Adipocyte (in vitro differentiated cells): ENCODE measurements at regions not wholly inside any gene's neighbourhood (a gene's known extent, or its start where the extent isn't known, plus 50 kb on each side); places are given as distances from the start of the nearest gene placed in this dataset.

Experiments used
- DNase-seq: peaks from one replicate; pipeline ENCODE4 v3.0.0-alpha.2; 2015; ENCODE audit warnings: low read depth
- H3K27me3 ChIP-seq: replicated peaks from 2 replicates; pipeline ENCODE4 v1.7.0; 2013; ENCODE audit warnings: mild to moderate bottlenecking, low read length, moderate library complexity; ENCODE audit not compliant: control insufficient read depth, insufficient read depth
- H3K36me3 ChIP-seq: 2 replicates; pipeline ENCODE4 v1.7.0; 2013; ENCODE audit warnings: low read length, mild to moderate bottlenecking, moderate library complexity; ENCODE audit not compliant: control insufficient read depth, insufficient read depth, severe bottlenecking
- H3K4me1 ChIP-seq: 2 replicates; pipeline ENCODE4 v1.7.0; 2013; ENCODE audit warnings: mild to moderate bottlenecking, low read length, moderate library complexity; ENCODE audit not compliant: control insufficient read depth, insufficient read depth
- H3K4me3 ChIP-seq: 2 replicates; pipeline ENCODE4 v1.7.0; 2013; ENCODE audit warnings: mild to moderate bottlenecking, low read length, moderate library complexity
- H3K9ac ChIP-seq: 2 replicates; pipeline ENCODE4 v1.7.0; 2013; ENCODE audit warnings: mild to moderate bottlenecking, low read length, moderate library complexity
- H3K9me3 ChIP-seq: 2 replicates; pipeline ENCODE4 v1.7.0; 2013; ENCODE audit warnings: mild to moderate bottlenecking, low read length, moderate library complexity; ENCODE audit not compliant: control insufficient read depth

DNA sequence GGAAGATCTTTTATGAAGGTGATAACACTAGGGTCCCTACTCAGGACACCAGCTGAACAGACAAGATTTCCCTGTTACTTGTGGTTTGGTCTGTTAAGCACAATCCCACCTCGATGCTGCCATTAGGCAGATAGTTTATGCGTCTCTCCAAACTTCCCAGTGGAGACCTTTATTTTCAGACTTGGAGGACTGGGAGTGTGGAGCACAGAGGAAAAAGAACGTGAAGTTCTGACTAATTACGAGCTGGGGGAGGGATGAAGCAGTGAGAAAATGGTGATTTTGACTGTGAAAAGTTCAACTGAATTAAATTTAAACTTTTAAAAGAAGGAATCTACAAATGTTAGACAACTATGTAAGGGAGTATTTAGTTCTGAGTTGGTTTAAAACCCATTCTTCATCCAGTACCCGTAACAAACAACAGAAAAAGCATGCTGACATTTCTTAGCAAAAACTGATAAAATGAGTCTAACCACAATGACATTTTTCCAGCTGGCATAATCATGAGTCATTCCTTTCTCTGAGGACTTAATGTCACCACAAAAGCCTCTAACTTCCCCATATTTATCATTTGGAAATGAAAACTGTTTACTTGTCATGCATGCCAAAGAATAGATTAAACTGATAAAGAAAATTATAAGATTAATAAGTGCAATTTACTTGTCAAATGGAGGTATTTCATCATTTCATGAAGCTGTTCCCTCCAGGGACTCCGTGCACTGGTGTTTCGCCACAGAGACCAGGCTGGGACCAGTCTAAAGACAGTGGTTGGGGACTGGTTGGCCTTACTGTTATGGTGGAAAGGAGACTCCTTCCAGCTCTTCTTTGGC is 113.3 kb upstream of the SSTR4 start:
- peak; percentile 79 for DNase-seq
- H3K9ac ChIP-seq: no peak overlapping the region
- H3K9me3 ChIP-seq: no peaks in the 10 kb centered on the region
- H3K4me3 ChIP-seq: peak overlapping the region; percentile 20
- no peaks in the 10 kb centered on the region for H3K36me3 ChIP-seq
- H3K4me1 ChIP-seq: peaks cover 15% of the 10 kb centered on the region
- peaks cover 14% of the 10 kb centered on the region for H3K27me3 ChIP-seq

DNA sequence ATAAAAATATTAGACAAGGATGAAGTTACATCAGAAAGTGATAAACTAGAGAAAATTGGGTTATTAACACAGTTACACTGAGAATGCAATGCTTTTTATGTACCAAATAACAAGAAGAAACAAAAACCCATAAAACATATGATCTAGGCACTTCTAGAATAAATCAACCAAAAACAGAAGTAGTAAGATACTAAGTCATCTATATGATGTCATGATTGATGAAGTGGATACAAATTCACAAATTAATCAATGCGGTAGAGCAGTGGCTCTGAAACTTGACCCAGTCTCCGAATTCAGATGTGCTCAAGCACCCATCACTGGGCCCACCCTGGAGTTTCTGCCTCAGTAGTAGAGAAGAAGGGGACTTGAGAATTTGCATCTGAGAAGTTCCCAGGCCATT is 112.1 kb upstream of the SSTR4 start:
- Histone ChIP-seq H3K36me3 (no peaks in the 10 kb centered on the region), H3K4me1 (peaks cover 15% of the 10 kb centered on the region), H3K27me3 (peaks cover 14% of the 10 kb centered on the region), H3K9me3 (no peaks in the 10 kb centered on the region), H3K4me3 (no peak overlapping the region), H3K9ac (no peak overlapping the region)
- no peak for DNase-seq

DNA sequence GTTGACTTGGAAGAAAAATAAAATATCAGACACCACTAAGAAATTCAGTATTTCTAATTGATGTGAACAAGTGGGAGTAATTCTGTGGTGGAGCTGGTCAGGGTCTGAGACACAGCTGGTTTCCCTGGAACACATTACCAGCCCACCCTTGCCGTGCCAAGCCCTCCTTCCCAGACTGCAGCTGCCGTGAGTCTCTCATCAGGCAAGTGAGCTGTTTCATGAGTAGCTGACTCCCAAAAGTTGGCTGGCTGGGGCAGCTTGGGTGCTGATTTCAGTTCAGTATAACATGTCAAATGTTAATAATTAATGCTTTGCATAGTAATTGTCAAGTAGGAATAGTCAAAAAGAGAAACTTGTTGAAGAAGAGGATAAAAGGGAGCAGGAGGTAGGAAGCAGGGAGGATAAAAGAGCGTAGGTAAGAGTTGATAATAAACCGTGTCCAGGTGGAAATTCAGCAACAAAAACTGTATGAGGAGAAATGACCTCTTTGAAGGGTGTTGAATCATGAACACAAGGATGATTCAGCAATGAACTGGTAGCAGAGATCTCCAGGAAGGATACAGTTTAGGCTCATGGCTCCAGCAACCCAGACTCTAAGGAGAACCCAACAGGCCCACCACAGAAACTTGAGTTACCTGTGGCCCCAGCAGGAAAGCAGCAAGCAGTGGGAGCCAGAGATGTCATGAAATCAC is 110.9 kb upstream of the SSTR4 start:
- H3K9ac ChIP-seq: no peak overlapping the region
- no peaks in the 10 kb centered on the region for H3K9me3 ChIP-seq
- peaks cover 9% of the 10 kb centered on the region for H3K27me3 ChIP-seq
- H3K4me1 ChIP-seq: peaks cover 15% of the 10 kb centered on the region
- H3K4me3 ChIP-seq: no peak overlapping the region
- H3K36me3 ChIP-seq: no peaks in the 10 kb centered on the region
- DNase-seq: no peak

DNA sequence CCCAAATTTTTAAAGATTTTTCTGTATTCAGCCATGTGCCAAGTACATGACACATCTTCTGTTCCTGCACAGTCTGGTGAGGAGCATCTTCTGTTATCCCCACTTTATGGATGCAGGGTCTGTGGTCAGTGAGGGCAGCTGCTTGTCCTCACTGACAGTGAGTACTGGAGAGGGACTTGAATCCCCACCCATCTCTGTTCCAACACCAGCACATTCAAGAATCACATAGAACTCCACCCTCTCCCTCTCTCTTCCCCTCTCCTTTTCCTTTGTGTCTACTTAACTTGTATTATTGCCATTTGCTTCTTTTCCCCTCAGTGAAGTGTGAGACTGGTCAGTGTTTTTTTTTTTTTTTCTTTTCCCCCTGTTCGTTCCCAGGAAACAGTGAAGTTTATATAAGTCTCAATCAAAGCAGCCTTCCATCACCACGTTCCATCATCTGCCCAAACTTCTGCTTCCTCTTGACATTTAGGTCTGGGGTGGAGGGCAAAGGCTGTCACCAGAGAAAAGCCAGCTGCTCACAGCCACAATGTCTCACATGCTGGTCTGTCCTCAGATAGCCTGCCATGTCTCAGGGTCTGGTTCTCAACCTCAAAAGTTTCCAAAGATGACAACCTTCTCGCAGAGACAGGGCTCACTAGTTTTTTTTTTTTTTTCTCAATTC is 110.0 kb upstream of the SSTR4 start:
- no peaks in the 10 kb centered on the region for H3K9me3 ChIP-seq
- peaks cover 23% of the 10 kb centered on the region for H3K4me1 ChIP-seq
- H3K9ac ChIP-seq: no peak overlapping the region
- DNase-seq: no peak
- H3K27me3 ChIP-seq: peaks cover 6% of the 10 kb centered on the region
- H3K36me3 ChIP-seq: no peaks in the 10 kb centered on the region
- no peak overlapping the region for H3K4me3 ChIP-seq

DNA sequence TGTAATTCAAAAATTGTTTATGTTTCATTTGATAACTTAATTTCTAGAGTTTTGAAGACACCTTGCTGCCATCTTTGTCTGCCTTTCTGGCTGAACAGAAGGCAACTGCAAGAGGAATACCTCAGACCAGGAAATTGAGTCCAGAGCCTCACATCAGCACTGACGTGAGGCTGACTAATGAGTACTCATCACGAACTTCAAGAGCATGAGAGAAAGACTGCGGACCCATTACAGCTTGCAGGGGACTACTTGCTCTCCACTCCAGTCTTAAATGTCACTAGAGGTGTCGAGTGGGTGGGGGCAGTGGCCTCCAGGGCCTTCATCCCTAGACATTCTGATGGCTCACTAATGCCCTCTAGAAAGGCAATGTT is 109.5 kb upstream of the SSTR4 start:
- H3K9ac ChIP-seq: no peak overlapping the region
- no peaks in the 10 kb centered on the region for H3K36me3 ChIP-seq
- DNase-seq: no peak
- H3K4me1 ChIP-seq: peaks cover 23% of the 10 kb centered on the region
- no peak overlapping the region for H3K4me3 ChIP-seq
- H3K27me3 ChIP-seq: peaks cover 6% of the 10 kb centered on the region
- no peaks in the 10 kb centered on the region for H3K9me3 ChIP-seq

DNA sequence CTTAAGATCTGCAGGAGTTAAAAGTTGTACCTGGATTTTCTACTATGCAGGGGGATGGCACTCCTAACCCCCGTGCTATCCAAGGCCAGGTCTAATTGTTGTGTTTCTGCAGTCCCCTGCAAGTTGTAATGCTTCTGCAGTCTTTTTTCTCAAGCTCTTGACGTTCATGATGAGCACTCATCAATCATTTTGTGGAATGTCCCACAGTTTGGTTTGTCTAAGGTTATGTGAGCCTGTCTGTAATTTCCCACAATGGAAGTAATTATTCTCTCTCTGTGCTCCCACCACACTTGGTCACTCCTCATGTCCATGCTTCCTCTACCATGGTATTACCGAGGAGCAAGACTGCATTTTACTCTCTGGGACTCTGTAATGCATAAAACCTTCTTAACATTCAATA is 107.6 kb upstream of the SSTR4 start:
- Histone ChIP-seq H3K27me3 (peaks cover 6% of the 10 kb centered on the region), H3K9ac (no peak overlapping the region), H3K9me3 (no peaks in the 10 kb centered on the region), H3K36me3 (no peaks in the 10 kb centered on the region), H3K4me3 (no peak overlapping the region), H3K4me1 (peaks cover 8% of the 10 kb centered on the region)
- no peak for DNase-seq

DNA sequence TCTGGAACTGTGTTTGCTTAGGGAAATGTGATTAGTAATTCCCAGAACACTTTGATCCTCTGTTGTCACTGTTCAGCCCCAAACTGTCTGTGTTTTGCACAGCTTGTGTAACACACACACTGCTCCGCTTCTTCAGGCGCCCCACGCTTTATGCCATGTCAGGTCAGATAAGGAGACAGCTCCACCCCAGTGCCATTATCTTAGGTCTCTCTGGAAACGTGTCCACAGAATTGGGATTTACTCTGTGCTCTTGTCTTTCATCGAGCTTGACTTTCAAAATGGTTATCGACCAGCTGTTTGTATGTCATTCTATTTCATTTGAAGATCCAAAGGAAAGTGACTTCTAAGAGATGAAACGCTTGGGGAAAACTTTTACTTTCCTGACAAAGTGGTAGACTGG is 106.4 kb upstream of the SSTR4 start:
- H3K4me1 ChIP-seq: peaks cover 8% of the 10 kb centered on the region
- H3K9me3 ChIP-seq: no peaks in the 10 kb centered on the region
- no peak overlapping the region for H3K4me3 ChIP-seq
- no peak overlapping the region for H3K9ac ChIP-seq
- no peak for DNase-seq
- H3K36me3 ChIP-seq: no peaks in the 10 kb centered on the region
- peaks cover 6% of the 10 kb centered on the region for H3K27me3 ChIP-seq

DNA sequence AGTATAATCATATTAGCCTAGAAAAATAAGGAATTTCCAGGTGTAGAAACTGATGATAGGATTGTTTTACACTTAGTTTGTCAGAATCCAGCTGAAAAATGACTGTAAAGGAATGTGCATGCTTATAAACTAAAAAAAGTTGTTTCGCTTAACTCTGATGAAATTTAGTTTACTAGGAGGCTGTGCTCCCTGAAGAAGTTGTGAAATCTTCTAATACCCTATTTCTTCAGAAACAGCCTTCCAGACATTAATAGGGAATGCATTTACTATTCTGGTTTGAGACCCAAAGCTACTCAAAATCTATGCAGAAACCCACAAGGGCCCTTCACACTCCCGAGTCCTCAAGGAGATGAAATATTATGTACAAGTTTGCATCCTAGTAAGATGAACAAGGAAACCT is 105.5 kb upstream of the SSTR4 start:
- H3K9me3 ChIP-seq: no peaks in the 10 kb centered on the region
- no peak overlapping the region for H3K9ac ChIP-seq
- H3K4me1 ChIP-seq: peaks cover 8% of the 10 kb centered on the region
- peaks cover 6% of the 10 kb centered on the region for H3K27me3 ChIP-seq
- H3K4me3 ChIP-seq: no peak overlapping the region
- peak; percentile 53 for DNase-seq
- no peaks in the 10 kb centered on the region for H3K36me3 ChIP-seq

DNA sequence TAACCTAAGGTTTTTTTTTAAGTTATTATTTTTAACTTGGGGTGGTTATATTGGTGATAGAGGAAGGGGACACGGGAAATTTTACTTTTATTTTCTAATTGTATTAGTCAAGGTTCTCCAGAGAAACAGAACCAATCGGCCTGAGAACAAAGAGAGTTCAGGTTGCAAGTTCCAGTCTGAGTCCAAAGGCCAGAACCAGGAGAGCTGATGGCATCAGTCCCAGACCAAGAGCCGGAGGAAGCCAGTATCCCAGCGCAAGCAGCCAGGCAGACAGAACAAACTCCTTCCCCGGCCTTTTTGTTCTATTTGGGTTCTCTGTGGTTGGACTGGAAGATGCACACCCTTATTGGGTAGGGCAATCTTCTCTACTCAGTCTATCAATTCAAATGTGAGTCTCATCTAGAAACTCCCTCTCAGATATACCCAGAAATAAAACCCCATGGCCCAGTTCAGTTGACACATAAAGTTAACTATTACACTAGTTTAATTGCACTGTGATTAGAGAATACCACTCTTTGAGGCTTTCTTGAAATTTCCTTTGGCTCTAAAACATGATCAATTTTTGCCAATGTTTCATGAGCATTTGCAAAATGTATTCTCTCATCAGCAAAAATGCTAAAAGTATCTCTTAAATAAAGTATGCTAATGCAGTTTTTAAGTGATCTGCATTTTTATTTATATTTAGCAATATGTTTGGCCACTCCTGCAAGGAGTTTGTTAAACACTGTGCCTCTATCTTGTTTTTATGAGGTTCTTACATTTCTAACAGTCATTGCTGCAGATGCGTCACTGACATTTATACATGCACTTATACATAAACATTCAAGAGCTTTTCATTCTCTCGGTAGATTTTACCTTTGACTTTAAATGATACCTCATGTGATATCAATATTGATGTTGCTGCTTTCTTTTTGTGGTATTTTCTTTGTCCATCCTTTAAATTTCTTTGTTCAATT is 103.2 kb upstream of the SSTR4 start:
- Histone ChIP-seq H3K27me3 (peaks cover 6% of the 10 kb centered on the region), H3K4me3 (no peak overlapping the region), H3K9me3 (no peaks in the 10 kb centered on the region), H3K4me1 (peaks cover 8% of the 10 kb centered on the region), H3K9ac (no peak overlapping the region), H3K36me3 (no peaks in the 10 kb centered on the region)
- no peak for DNase-seq

DNA sequence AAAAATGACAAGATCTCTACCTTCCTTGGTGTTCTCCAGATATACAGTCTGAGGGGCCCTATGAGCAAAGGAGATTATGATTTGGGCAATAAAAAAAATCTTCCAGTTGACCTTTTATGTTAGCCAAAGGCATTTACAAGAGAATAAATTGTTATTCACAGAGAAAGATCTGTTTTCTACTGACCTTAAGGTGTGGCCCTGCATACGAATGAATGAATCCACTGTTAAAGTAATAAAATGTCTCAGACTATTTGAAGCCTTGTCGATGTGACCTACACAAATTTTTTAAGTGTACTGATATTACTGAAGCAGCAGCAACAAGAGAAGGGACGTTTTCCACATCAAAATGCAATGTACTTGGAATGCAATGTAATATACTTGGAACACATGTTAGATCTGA is 95.9 kb upstream of the SSTR4 start:
- Histone ChIP-seq H3K9ac (no peak overlapping the region), H3K36me3 (no peaks in the 10 kb centered on the region), H3K27me3 (peaks cover 15% of the 10 kb centered on the region), H3K9me3 (no peaks in the 10 kb centered on the region), H3K4me3 (no peak overlapping the region), H3K4me1 (peaks cover 14% of the 10 kb centered on the region)
- no peak for DNase-seq
